ENCODE measurements at regions not wholly inside any gene's neighbourhood (a gene's known extent, or its start where the extent isn't known, plus 50 kb on each side); places are given as distances from the start of the nearest gene placed in this dataset.
A peak's percentile ranks its signal among the peaks of the same experiment; 100 is the strongest.

DNA sequence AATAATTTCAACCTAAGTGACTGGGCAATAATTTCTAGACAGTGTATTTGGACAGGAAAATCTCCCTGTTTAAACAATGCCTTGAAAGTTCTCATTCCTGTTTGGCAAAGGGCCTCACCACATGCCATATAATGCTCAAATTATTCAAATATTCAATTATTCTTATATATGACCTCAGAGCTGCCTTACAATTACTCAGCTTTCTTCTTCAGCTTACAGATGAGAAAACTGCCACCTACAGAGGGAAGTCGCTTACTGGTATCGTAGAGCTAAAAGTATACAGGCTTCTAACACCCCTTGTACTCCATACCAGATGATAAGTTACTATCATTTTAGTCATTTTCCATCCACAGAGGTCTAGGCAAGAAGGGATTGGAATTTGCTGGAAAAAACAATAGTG is 830.3 kb downstream of the BRINP1 start:
- peak in 1 of 8 experiments; percentile 71 for ATAC-seq (replicated peaks in 6 of 8)
- WGBS, 10 experiments: 27 to 100% (median 75%) methylated on average over 1 to 2 of the region's 2 CpGs; no CpG with 5 or more reads in 2 of the 10 experiments
- Histone ChIP-seq H3K4me1 (replicated peaks in 1 of 2) (no peaks in the 10 kb centered on the region), H3K27ac (no peak overlapping the region), H3K4me3 (no peak overlapping the region)
- in situ Hi-C loops (cut with MboI; ENCODE audit: low pct_unique_long_range_greater_than_20kb in 2 of 9, low sequenced_read_pairs in 9 of 9, unreplicated experiment in 9 of 9): no loop called here

DNA sequence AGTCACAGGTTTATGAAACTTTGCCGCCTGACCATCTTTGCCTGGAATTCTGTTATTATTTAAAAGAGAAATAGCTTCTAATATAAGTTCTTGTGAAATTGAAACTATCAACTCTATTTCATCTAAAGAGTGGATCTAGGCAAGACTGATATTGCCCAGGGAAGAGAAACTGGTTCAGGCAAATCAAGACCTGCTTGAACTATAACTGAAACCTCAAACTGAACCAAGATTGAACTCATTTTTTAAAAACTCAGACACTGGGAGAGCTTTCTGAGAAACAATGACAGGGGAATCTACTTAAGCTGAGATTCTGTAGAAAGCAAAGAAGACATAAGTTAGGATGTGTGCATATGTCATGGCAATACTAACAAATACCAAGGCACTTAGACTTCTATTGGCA is 815.8 kb downstream of the BRINP1 start:
- in situ Hi-C loops (cut with MboI; ENCODE audit: low pct_unique_long_range_greater_than_20kb in 2 of 9, low sequenced_read_pairs in 9 of 9, unreplicated experiment in 9 of 9): no loop called here
- Histone ChIP-seq H3K4me3 (no peak overlapping the region), H3K27ac (no peak overlapping the region), H3K4me1 (replicated peaks in 1 of 2) (peaks cover 0 to 18% of the 10 kb centered on the region in 2 donors)
- WGBS, 10 experiments: 50 to 100% (median 83%) methylated on average over 1 of the region's 1 CpG; no CpG with 5 or more reads in 1 of the 10 experiments
- ATAC-seq (replicated peaks in 6 of 8): no peak

DNA sequence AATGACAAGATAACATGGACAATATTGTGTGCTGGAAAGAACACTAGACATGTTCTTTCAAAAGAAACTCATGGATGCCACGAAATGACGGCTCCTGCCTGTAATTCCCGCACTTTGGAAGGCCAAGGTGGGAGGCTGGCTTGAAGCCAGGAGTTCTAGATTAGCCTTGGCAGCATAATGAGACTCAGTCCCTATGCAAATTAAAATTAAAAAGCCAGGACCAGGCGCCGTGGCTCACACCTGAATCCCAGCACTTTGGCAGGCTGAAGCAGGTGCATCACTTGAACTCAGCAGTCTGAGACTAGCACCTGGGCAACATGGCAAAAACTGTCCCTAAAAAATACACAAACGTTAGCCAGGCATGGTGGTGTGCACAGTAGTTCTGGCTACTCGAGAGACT is 814.2 kb downstream of the BRINP1 start:
- Histone ChIP-seq H3K4me1 (replicated peaks in 1 of 2) (peaks cover 0 to 18% of the 10 kb centered on the region in 2 donors), H3K27ac (no peak overlapping the region), H3K4me3 (no peak overlapping the region)
- in situ Hi-C loops (cut with MboI; ENCODE audit: low pct_unique_long_range_greater_than_20kb in 2 of 9, low sequenced_read_pairs in 9 of 9, unreplicated experiment in 9 of 9): no loop called here
- 0 to 96% (median 81%) methylated on average over 2 to 7 of the region's 7 CpGs; no CpG with 5 or more reads in 1 of the 10 experiments for WGBS, 10 experiments
- no peak for ATAC-seq (replicated peaks in 6 of 8)

DNA sequence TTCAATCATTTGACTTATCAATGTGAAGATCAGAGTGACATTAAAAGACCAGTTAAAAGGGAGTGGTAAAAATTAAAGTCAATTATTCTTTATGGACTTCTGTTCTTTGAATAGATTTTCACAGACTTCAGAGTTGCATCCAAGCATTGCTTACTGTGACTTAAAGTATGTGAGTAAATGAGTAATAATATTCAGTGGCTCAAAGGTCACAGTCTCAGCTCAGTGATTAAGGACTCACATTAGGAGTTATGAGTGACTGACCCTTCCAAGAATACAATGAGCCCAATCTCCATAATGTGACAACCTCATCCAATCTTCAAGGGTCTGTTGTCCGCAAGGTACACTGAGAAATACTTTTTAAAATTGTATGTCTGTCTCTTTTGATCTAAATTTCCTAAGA is 811.2 kb downstream of the BRINP1 start:
- H3K4me1 ChIP-seq (replicated peaks in 1 of 2): peaks cover 0 to 15% of the 10 kb centered on the region in 2 donors
- WGBS, 10 experiments: 50 to 100% (median 88%) methylated on average over 1 of the region's 1 CpG; no CpG with 5 or more reads in 3 of the 10 experiments
- no peak overlapping the region for H3K4me3 ChIP-seq
- ATAC-seq (replicated peaks in 6 of 8): no peak
- no peak overlapping the region for H3K27ac ChIP-seq
- in situ Hi-C loops (cut with MboI; ENCODE audit: low pct_unique_long_range_greater_than_20kb in 2 of 9, low sequenced_read_pairs in 9 of 9, unreplicated experiment in 9 of 9): no loop called here

DNA sequence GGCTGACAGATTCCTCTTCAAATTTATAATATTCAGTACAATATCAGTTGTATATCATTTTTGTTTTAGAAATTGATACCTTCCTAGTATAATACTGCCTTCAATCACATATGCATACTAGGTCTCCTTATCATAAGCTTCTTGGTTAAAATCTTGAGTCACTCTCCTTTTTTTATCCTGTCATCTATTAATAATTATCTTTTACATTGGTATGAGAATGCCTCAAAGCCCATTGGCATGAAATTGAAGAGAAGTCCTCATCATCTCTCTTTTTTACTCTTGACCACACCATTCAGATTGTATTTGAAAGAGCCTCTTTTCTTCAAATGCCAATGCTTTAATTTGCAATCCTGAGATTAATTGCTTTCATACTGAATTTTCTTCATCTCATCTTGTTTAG is 810.3 kb downstream of the BRINP1 start:
- Histone ChIP-seq H3K4me1 (replicated peaks in 1 of 2) (peaks cover 0 to 6% of the 10 kb centered on the region in 2 donors), H3K27ac (no peak overlapping the region), H3K4me3 (no peak overlapping the region)
- in situ Hi-C loops (cut with MboI; ENCODE audit: low pct_unique_long_range_greater_than_20kb in 2 of 9, low sequenced_read_pairs in 9 of 9, unreplicated experiment in 9 of 9): no loop called here
- ATAC-seq (replicated peaks in 6 of 8): no peak

DNA sequence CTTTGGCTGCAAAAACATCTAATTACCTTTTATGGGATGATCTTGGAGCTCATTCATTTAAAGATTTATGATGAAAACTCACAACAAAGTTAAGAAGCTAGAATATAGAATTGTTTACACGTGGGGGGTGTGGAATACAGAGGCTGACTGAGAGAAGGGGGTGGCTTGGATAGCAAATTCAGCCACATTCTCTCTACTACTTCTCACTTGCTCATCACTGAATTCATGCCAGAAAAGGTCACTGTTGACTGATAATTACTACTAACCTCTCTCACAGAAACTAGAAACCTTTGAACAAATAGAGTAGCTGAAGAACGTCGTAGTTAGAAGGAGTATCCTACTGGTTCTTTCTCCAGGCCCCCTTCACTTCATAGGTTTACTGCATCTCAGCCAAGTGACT is 808.2 kb downstream of the BRINP1 start:
- no peak overlapping the region for H3K27ac ChIP-seq
- in situ Hi-C loops (cut with MboI; ENCODE audit: low pct_unique_long_range_greater_than_20kb in 2 of 9, low sequenced_read_pairs in 9 of 9, unreplicated experiment in 9 of 9): no loop called here
- no peak for ATAC-seq (replicated peaks in 6 of 8)
- WGBS, 10 experiments: 44 to 94% (median 76%) methylated on average over 2 to 3 of the region's 3 CpGs; no CpG with 5 or more reads in 2 of the 10 experiments
- H3K4me1 ChIP-seq (replicated peaks in 1 of 2): no peaks in the 10 kb centered on the region
- H3K4me3 ChIP-seq: no peak overlapping the region

DNA sequence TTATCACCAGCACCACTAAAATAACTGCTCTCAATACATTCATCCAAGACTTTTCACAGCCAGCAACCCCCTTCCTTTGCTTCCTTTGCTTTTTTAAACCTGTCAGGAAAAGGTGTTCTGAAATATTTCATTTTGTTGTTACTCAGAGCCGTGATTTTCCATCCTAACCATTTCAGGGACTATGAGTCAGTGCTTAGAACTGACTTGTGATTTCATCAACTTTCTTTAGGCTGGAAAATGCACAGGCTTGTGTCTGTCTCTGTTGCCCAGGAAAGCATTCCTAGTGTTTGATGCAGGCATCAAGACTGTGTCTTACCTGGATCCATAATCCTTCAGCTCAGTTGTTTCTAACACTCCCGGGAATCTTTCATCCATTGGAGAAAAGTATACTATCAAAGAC is 805.6 kb downstream of the BRINP1 start:
- 0 to 100% (median 77%) methylated on average over 1 to 2 of the region's 2 CpGs for WGBS, 10 experiments
- Histone ChIP-seq H3K27ac (no peak overlapping the region), H3K4me1 (replicated peaks in 1 of 2) (no peaks in the 10 kb centered on the region), H3K4me3 (no peak overlapping the region)
- no peak for ATAC-seq (replicated peaks in 6 of 8)
- in situ Hi-C loops (cut with MboI; ENCODE audit: low pct_unique_long_range_greater_than_20kb in 2 of 9, low sequenced_read_pairs in 9 of 9, unreplicated experiment in 9 of 9): no loop called here

DNA sequence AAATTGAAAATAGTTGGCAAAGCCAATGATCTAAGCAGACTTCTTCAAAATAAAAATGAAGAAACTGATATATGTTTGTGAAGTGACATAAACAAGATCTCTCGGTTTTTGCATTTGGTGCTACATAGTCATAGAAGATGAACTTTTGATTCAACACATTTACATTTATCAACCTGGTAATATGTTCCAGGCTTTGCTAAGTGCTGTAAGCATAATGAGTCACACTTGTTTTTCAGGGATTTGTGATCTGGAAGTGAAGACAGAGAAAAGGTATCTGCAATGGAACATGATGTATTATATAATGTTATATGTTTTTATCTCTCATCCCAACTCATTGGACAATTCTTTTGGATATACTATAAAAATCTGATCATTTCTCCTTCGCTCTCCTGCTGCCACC is 801.4 kb downstream of the BRINP1 start:
- 39 to 100% (median 94%) methylated on average over 2 of the region's 2 CpGs; no CpG with 5 or more reads in 1 of the 10 experiments for WGBS, 10 experiments
- no peak overlapping the region for H3K4me3 ChIP-seq
- in situ Hi-C loops (cut with MboI; ENCODE audit: low pct_unique_long_range_greater_than_20kb in 2 of 9, low sequenced_read_pairs in 9 of 9, unreplicated experiment in 9 of 9): no loop called here
- no peaks in the 10 kb centered on the region for H3K4me1 ChIP-seq (replicated peaks in 1 of 2)
- ATAC-seq (replicated peaks in 6 of 8): no peak
- no peak overlapping the region for H3K27ac ChIP-seq

DNA sequence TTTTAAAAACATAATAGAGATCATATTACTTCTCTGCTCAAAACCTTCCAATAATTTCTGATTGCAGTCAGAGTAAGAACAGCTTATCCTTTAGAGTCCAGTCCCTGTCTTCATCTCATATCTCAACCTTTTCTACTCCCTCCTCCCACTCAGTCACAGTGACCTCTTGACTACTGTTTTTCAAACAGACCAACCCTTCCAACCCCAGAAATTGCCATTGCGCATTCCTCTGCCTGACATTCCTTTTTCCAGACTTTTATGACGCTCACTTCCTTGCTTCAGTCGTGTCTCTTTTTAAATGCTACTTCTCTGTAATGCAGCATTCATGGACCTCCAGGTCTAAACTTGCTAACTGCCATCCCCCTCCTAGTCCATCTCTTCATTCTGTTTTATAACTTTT is 800.5 kb downstream of the BRINP1 start:
- no peak for ATAC-seq (replicated peaks in 6 of 8)
- in situ Hi-C loops (cut with MboI; ENCODE audit: low pct_unique_long_range_greater_than_20kb in 2 of 9, low sequenced_read_pairs in 9 of 9, unreplicated experiment in 9 of 9): no loop called here
- H3K4me3 ChIP-seq: no peak overlapping the region
- H3K4me1 ChIP-seq (replicated peaks in 1 of 2): no peaks in the 10 kb centered on the region
- WGBS, 10 experiments: 24 to 85% (median 65%) methylated on average over 2 to 3 of the region's 3 CpGs; no CpG with 5 or more reads in 1 of the 10 experiments
- H3K27ac ChIP-seq: no peak overlapping the region

DNA sequence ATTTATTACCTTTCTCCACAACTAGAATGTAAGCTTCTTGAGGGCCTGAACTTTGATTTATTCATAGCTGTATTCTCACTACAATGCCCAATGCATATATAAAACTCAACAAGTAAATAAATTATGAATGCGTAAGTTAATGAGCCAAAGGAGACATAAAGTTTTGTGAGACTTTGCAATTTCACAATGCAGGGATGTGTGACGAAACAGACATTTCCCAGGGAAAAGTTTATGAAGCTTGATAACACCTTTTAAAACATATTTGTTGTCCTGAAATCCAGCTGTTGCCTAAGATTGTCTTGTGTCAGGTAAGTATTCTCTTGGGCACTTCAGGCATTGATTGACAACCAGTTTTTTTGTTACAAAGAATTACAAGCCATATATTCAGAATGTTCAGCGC is 800.1 kb downstream of the BRINP1 start:
- Histone ChIP-seq H3K4me1 (replicated peaks in 1 of 2) (no peaks in the 10 kb centered on the region), H3K4me3 (no peak overlapping the region), H3K27ac (no peak overlapping the region)
- in situ Hi-C loops (cut with MboI; ENCODE audit: low pct_unique_long_range_greater_than_20kb in 2 of 9, low sequenced_read_pairs in 9 of 9, unreplicated experiment in 9 of 9): no loop called here
- WGBS, 10 experiments: 63 to 100% (median 83%) methylated on average over 1 to 3 of the region's 3 CpGs
- ATAC-seq (replicated peaks in 6 of 8): no peak

DNA sequence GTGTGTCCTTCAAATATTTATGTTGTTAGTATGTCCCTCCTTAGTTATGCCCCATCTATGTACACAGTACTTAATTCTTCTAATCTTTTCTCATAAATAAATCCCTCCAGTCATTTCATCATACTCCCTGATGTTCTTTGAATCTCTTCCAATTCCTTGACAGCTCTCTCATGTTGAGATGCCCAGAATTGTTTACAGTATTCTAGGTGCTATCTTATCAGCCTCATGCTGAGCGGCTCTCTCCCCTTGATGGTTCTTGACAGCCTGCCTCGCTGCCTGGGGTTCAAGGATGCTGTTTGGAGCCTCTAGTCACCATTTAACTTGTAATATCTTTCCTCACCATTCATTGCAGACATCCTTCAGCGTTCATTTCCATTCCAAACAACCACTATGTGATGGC is 799.2 kb downstream of the BRINP1 start:
- Histone ChIP-seq H3K4me1 (replicated peaks in 1 of 2) (no peaks in the 10 kb centered on the region), H3K27ac (no peak overlapping the region), H3K4me3 (no peak overlapping the region)
- no peak for ATAC-seq (replicated peaks in 6 of 8)
- in situ Hi-C loops (cut with MboI; ENCODE audit: low pct_unique_long_range_greater_than_20kb in 2 of 9, low sequenced_read_pairs in 9 of 9, unreplicated experiment in 9 of 9): no loop called here
- WGBS, 10 experiments: 10 to 100% (median 86%) methylated on average over 1 to 2 of the region's 3 CpGs; no CpG with 5 or more reads in 1 of the 10 experiments

DNA sequence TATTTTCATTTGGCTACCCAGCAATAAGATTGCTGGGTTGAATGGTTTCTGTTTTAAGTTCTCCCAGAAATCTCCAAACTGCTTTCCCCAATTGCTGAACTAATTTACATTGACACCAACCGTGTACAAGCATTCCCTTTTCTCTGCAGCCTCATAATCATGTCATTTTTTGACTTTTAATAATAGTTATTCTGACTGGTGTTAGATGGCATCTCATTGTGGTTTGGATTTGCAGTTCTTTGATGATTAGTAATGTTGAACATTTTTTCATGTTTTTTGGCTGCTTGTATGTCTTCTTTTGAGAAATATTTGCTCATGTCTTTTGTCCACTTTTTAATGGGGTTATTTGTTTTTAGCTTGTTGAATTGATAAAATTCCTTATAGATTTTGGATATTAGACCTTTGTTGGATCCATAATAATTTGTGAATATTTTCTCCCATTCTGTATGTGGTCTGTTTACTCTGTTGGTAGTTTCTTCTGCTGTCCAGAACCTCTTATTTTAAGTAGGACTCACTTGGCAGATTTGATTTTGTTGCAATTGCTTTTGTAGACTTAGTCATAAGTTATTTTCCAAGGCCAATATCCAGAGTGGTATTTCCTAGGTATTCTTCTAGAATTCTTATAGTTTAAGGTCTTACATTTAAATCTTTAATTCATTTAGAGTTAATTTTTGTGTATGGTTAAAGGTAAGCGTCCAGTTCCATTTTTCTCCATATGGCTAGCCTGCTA is 793.7 kb downstream of the BRINP1 start:
- H3K4me3 ChIP-seq: no peak overlapping the region
- no peak overlapping the region for H3K27ac ChIP-seq
- ATAC-seq (replicated peaks in 6 of 8): no peak
- in situ Hi-C loops (cut with MboI; ENCODE audit: low pct_unique_long_range_greater_than_20kb in 2 of 9, low sequenced_read_pairs in 9 of 9, unreplicated experiment in 9 of 9): loop anchor here in 1 of 9 experiments (25.0 kb wide), 1 partner anchor 787 kb away; the partner anchor contains the start of gene BRINP1
- H3K4me1 ChIP-seq (replicated peaks in 1 of 2): no peaks in the 10 kb centered on the region
- 0 to 100% (median 42%) methylated on average over 1 to 2 of the region's 2 CpGs; no CpG with 5 or more reads in 2 of the 10 experiments for WGBS, 10 experiments

DNA sequence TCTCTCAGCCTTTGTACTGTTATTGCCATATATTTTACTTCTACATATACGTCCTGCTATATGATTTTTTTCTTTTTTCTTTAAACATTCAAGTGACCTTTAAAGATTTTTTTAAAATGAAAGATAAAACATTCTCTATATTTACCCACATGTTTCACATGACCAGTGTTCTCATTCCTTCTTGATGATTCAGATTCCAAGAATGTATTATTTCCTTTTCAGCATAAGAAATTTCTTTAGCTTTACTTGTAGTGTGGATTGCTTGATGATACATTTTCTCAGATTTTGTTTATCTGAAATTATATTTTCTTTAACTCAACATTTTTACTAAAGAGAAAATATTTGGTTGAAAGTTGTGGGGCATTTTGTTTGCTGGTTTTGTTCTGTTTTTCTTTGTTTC is 792.1 kb downstream of the BRINP1 start:
- no peak overlapping the region for H3K4me3 ChIP-seq
- 13 to 80% (median 66%) methylated on average over 1 of the region's 1 CpG; no CpG with 5 or more reads in 1 of the 10 experiments for WGBS, 10 experiments
- H3K4me1 ChIP-seq (replicated peaks in 1 of 2): no peaks in the 10 kb centered on the region
- no peak overlapping the region for H3K27ac ChIP-seq
- in situ Hi-C loops (cut with MboI; ENCODE audit: low pct_unique_long_range_greater_than_20kb in 2 of 9, low sequenced_read_pairs in 9 of 9, unreplicated experiment in 9 of 9): loop anchor here in 1 of 9 experiments (25.0 kb wide), 1 partner anchor 785 kb away; the partner anchor contains the start of gene BRINP1
- ATAC-seq (replicated peaks in 6 of 8): no peak

DNA sequence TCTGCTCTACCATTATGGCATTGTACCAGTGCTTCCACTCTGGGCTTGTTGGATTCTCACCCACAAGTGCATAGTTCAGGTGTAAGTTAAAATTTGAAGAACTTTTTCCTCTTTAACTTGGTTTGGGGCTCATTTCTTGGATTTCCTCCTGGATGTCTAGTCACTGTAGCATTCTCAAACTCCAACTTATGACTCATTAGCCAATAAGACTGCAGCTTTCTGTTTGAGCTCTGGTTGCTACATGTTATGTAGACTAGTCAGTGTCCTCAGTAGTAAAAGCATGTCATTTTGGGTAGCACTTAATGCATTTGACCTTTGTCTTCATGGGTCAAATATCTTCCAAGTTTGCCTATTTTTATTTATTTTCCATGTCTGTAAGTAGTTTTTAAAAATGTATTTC is 790.8 kb downstream of the BRINP1 start:
- H3K27ac ChIP-seq: no peak overlapping the region
- in situ Hi-C loops (cut with MboI; ENCODE audit: low pct_unique_long_range_greater_than_20kb in 2 of 9, low sequenced_read_pairs in 9 of 9, unreplicated experiment in 9 of 9): loop anchor here in 1 of 9 experiments (25.0 kb wide), 1 partner anchor 784 kb away; the partner anchor contains the start of gene BRINP1
- no peak overlapping the region for H3K4me3 ChIP-seq
- ATAC-seq (replicated peaks in 6 of 8): no peak
- no peaks in the 10 kb centered on the region for H3K4me1 ChIP-seq (replicated peaks in 1 of 2)

Measured in motor neuron (in vitro differentiated cells).